ENCODE measurements at regions not wholly inside any gene's neighbourhood (a gene's known extent, or its start where the extent isn't known, plus 50 kb on each side); places are given as distances from the start of the nearest gene placed in this dataset.

- Histone ChIP-seq H3K4me2 (ENCODE audit: low read depth, low read length) (no peak overlapping the region), H3K9me2 (replicated peaks; ENCODE audit: insufficient read depth, low read length) (no peaks in the 10 kb centered on the region), H3K4me1 (ENCODE audit: low read length) (no peaks in the 10 kb centered on the region), H3K4me3 (ENCODE audit: low read length) (no peak overlapping the region), H3K27me3 (replicated peaks; ENCODE audit: insufficient read depth, low read length) (no peaks in the 10 kb centered on the region), H3K27ac (ENCODE audit: low read length) (no peak overlapping the region), H3F3A (ENCODE audit: insufficient read depth, low read length) (no peaks in the 10 kb centered on the region), H3K36me3 (replicated peaks; ENCODE audit: insufficient read depth, low read length) (no peaks in the 10 kb centered on the region), H4K20me1 (ENCODE audit: insufficient read depth, low read length) (no peaks in the 10 kb centered on the region), H3K79me2 (ENCODE audit: low read length) (no peaks in the 10 kb centered on the region), H3K9ac (ENCODE audit: low read length) (no peak overlapping the region), H2AFZ (ENCODE audit: low read length) (no peak overlapping the region), H3K9me3 (replicated peaks; ENCODE audit: insufficient read depth, low read length) (no peaks in the 10 kb centered on the region)
- no peak for DNase-seq
- TF ChIP-seq CTCF (IDR thresholded peaks at IDR 0.05; ENCODE audit: low read length): no peak
- TF ChIP-seq EZH2 (optimal IDR thresholded peaks at IDR 0.05; ENCODE audit: low read depth, low read length): no peak
- TF ChIP-seq EZH2phosphoT487 (IDR thresholded peaks at IDR 0.05; ENCODE audit: low read length): no peak
Measured at GRCh38 chr9:106051545-106051944, 357.2 kb downstream of the TMEM38B start.

GRCh38 chr9:106052166-106052565 is 357.8 kb downstream of the TMEM38B start:
- no peak for DNase-seq
- no peak overlapping the region for H3K27ac ChIP-seq (ENCODE audit: low read length)
- no peak overlapping the region for H3K4me3 ChIP-seq (ENCODE audit: low read length)
- no peaks in the 10 kb centered on the region for H4K20me1 ChIP-seq (ENCODE audit: insufficient read depth, low read length)
- no peaks in the 10 kb centered on the region for H3K27me3 ChIP-seq (replicated peaks; ENCODE audit: insufficient read depth, low read length)
- H3K9me2 ChIP-seq (replicated peaks; ENCODE audit: insufficient read depth, low read length): no peaks in the 10 kb centered on the region
- no peaks in the 10 kb centered on the region for H3K9me3 ChIP-seq (replicated peaks; ENCODE audit: insufficient read depth, low read length)
- H2AFZ ChIP-seq (ENCODE audit: low read length): no peak overlapping the region
- TF ChIP-seq EZH2phosphoT487 (IDR thresholded peaks at IDR 0.05; ENCODE audit: low read length): no peak
- TF ChIP-seq CTCF (IDR thresholded peaks at IDR 0.05; ENCODE audit: low read length): no peak
- TF ChIP-seq EZH2 (optimal IDR thresholded peaks at IDR 0.05; ENCODE audit: low read depth, low read length): no peak
- no peak overlapping the region for H3K9ac ChIP-seq (ENCODE audit: low read length)
- no peaks in the 10 kb centered on the region for H3K79me2 ChIP-seq (ENCODE audit: low read length)
- no peaks in the 10 kb centered on the region for H3K4me1 ChIP-seq (ENCODE audit: low read length)
- no peaks in the 10 kb centered on the region for H3F3A ChIP-seq (ENCODE audit: insufficient read depth, low read length)
- H3K36me3 ChIP-seq (replicated peaks; ENCODE audit: insufficient read depth, low read length): no peaks in the 10 kb centered on the region
- no peak overlapping the region for H3K4me2 ChIP-seq (ENCODE audit: low read depth, low read length)

GRCh38 chr9:106052735-106053134 is 358.4 kb downstream of the TMEM38B start:
- Histone ChIP-seq H3K9me2 (replicated peaks; ENCODE audit: insufficient read depth, low read length) (no peaks in the 10 kb centered on the region), H3K27me3 (replicated peaks; ENCODE audit: insufficient read depth, low read length) (no peaks in the 10 kb centered on the region), H3K4me3 (ENCODE audit: low read length) (no peak overlapping the region), H3K27ac (ENCODE audit: low read length) (no peak overlapping the region), H3K9ac (ENCODE audit: low read length) (no peak overlapping the region), H2AFZ (ENCODE audit: low read length) (no peak overlapping the region), H3K4me1 (ENCODE audit: low read length) (no peaks in the 10 kb centered on the region), H3K4me2 (ENCODE audit: low read depth, low read length) (no peak overlapping the region), H4K20me1 (ENCODE audit: insufficient read depth, low read length) (no peaks in the 10 kb centered on the region), H3K9me3 (replicated peaks; ENCODE audit: insufficient read depth, low read length) (no peaks in the 10 kb centered on the region), H3K36me3 (replicated peaks; ENCODE audit: insufficient read depth, low read length) (no peaks in the 10 kb centered on the region), H3K79me2 (ENCODE audit: low read length) (no peaks in the 10 kb centered on the region), H3F3A (ENCODE audit: insufficient read depth, low read length) (no peaks in the 10 kb centered on the region)
- no peak for DNase-seq
- TF ChIP-seq CTCF (IDR thresholded peaks at IDR 0.05; ENCODE audit: low read length): no peak
- no peak for TF ChIP-seq EZH2 (optimal IDR thresholded peaks at IDR 0.05; ENCODE audit: low read depth, low read length)
- no peak for TF ChIP-seq EZH2phosphoT487 (IDR thresholded peaks at IDR 0.05; ENCODE audit: low read length)

All from MM.1S (cell line).